ENCODE measurements at regions not wholly inside any gene's neighbourhood (a gene's known extent, or its start where the extent isn't known, plus 50 kb on each side); places are given as distances from the start of the nearest gene placed in this dataset.

- TF ChIP-seq ELF4 (IDR thresholded peaks at IDR 0.05) (no peak), CTBP1 (IDR thresholded peaks at IDR 0.05; ENCODE audit: borderline replicate concordance) (no peak), L3MBTL2 (conservative IDR thresholded peaks at IDR 0.05) (no peak), NFRKB (IDR thresholded peaks at IDR 0.05) (no peak), FOXM1 (IDR thresholded peaks at IDR 0.05; ENCODE audit: borderline replicate concordance) (no peak), TARDBP (IDR thresholded peaks at IDR 0.05) (no peak), HDGF (IDR thresholded peaks at IDR 0.05; ENCODE audit: borderline replicate concordance) (no peak), ARNT (IDR thresholded peaks at IDR 0.05) (no peak), SUZ12 (IDR thresholded peaks at IDR 0.05) (no peak), BHLHE40 (IDR thresholded peaks at IDR 0.05; ENCODE audit: borderline replicate concordance) (no peak), FOXK2 (IDR thresholded peaks at IDR 0.05) (no peak), ZNF384 (IDR thresholded peaks at IDR 0.05) (no peak), LEF1 (IDR thresholded peaks at IDR 0.05; ENCODE audit: borderline replicate concordance) (no peak), PKNOX1 (IDR thresholded peaks at IDR 0.05) (no peak), FOXA1 (IDR thresholded peaks at IDR 0.05) (no peak), SP1 (IDR thresholded peaks at IDR 0.05) (no peak)
- POLR2A ChIA-PET, result no interaction called here
- DNase-seq (ENCODE audit: extremely low spot score), result no peak
- CTCF ChIA-PET, result no interaction called here
These were observed 67.2 kb upstream of the DRD2 start for GRCh38 chr11:113542420-113542819.

- TF ChIP-seq ZNF384 (IDR thresholded peaks at IDR 0.05) (no peak), LEF1 (IDR thresholded peaks at IDR 0.05; ENCODE audit: borderline replicate concordance) (no peak)
- ChIA-PET CTCF (interaction anchor here (0.6 to 1.0 kb wide), 4 partner anchors 11 to 190 kb away, joined by 3 read pairs; no protein-coding TSS in a partner anchor), POLR2A (no interaction called here)
- no peak for DNase-seq (ENCODE audit: extremely low spot score)
These were observed 65.5 kb upstream of the DRD2 start for GRCh38 chr11:113540416-113541330.

DNA sequence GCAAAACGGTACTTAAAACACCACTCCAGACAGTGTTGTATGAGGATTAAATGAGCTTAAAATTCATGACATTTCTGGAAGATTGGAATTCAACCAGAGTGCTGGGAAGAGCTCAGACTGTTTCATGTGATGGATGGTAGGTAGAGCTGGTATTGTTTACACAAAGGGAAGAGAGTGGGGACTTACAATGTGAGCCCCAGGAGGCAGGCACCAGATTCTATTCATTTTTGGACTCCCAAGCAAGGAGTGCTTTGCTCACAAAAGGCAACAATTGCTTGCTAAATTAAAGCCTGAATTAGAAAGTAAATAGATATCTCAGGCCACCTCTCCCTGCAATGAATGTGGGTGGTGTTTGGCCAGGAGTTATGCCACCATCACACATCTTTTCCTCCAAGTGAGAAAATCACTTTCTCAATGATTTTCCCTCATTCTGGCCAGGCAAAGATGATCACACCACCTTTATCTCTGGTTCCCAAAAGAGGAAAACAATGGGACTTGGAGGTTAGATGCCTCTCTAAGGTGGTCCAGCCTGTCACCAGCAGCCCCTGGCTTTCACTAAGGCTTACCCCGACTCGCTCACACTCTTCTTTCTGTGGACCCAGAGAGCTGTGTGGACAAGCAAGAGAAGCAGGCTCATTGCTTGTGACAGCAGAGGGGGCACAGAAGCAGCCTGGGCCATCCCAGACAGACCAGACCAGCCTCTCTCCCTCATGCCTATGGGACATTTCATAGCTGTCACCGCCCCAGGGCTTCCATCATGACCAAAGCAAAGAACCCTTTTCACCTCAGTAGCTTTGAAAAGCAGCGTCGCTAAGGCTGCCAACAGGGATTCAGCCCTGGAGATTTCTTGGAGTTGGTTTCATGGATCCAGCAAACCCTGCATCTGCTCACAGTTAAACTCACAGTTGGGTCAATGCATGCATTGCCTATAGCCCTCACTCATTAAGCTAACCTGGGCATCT is 63.5 kb upstream of the DRD2 start:
- no peak for DNase-seq (ENCODE audit: extremely low spot score)
- CTCF ChIA-PET, result no interaction called here
- TF ChIP-seq BHLHE40 (IDR thresholded peaks at IDR 0.05; ENCODE audit: borderline replicate concordance) (no peak), CTBP1 (IDR thresholded peaks at IDR 0.05; ENCODE audit: borderline replicate concordance) (no peak), NFRKB (IDR thresholded peaks at IDR 0.05) (no peak), HDGF (IDR thresholded peaks at IDR 0.05; ENCODE audit: borderline replicate concordance) (no peak), ELF4 (IDR thresholded peaks at IDR 0.05) (no peak), ZNF384 (IDR thresholded peaks at IDR 0.05) (no peak), ARNT (IDR thresholded peaks at IDR 0.05) (no peak), L3MBTL2 (conservative IDR thresholded peaks at IDR 0.05) (no peak), PKNOX1 (IDR thresholded peaks at IDR 0.05) (no peak), FOXM1 (IDR thresholded peaks at IDR 0.05; ENCODE audit: borderline replicate concordance) (no peak), SP1 (IDR thresholded peaks at IDR 0.05) (no peak)
- POLR2A ChIA-PET, result no interaction called here

DNA sequence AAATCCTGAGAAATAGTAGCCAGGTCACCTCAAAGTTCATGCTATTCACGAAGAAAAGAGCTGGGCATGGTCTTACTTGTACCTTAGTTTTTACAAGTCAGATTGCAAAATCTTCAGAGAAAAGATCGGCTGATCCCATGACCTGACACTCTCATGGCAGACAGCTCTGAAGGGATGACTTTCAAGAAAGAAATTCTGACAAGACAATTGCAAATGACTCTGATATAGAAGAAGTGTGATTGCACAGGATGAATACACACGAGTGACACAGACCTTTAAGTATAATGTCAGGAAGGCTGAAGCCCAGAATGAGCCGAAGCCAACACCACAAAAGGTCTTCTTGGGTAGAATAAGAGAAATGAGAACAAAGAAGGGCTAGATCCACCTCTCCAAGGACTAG is 59.4 kb upstream of the DRD2 start:
- ChIA-PET POLR2A (no interaction called here), CTCF (no interaction called here)
- TF ChIP-seq LEF1 (IDR thresholded peaks at IDR 0.05; ENCODE audit: borderline replicate concordance), result no peak
- no peak for DNase-seq (ENCODE audit: extremely low spot score)

DNA sequence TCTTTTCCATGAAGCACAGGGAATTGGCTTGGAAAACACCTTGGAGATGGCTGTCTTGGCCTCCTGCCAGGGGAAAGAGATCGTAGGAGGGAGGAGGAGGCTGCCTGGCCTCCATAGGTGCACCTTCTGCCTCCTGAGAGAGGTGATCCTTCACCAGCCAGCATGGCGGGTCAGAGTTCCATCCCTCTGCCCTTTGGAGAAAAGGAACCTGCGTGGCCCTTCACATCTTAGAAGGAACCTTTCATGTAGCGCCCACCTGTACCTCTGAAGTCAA is 58.2 kb upstream of the DRD2 start:
- ChIA-PET CTCF (interaction anchor here (1.0 to 2.6 kb wide), 2 partner anchors 20 to 229 kb away, joined by 4 to 9 read pairs; no protein-coding TSS in a partner anchor), POLR2A (no interaction called here)
- TF ChIP-seq FOXK2 (IDR thresholded peaks at IDR 0.05) (no peak), ZNF384 (IDR thresholded peaks at IDR 0.05) (no peak), HDGF (IDR thresholded peaks at IDR 0.05; ENCODE audit: borderline replicate concordance) (no peak), PKNOX1 (IDR thresholded peaks at IDR 0.05) (no peak), ELF4 (IDR thresholded peaks at IDR 0.05) (no peak), LEF1 (IDR thresholded peaks at IDR 0.05; ENCODE audit: borderline replicate concordance) (no peak), ARNT (IDR thresholded peaks at IDR 0.05) (no peak), NFRKB (IDR thresholded peaks at IDR 0.05) (no peak), FOXM1 (IDR thresholded peaks at IDR 0.05; ENCODE audit: borderline replicate concordance) (no peak), CTBP1 (IDR thresholded peaks at IDR 0.05; ENCODE audit: borderline replicate concordance) (no peak), FOXA1 (IDR thresholded peaks at IDR 0.05) (no peak)
- DNase-seq (ENCODE audit: extremely low spot score), result no peak

All from HEK293T (cell line).